ENCODE measurements at regions not wholly inside any gene's neighbourhood (a gene's known extent, or its start where the extent isn't known, plus 50 kb on each side); places are given as distances from the start of the nearest gene placed in this dataset.

- no CpG with 5 or more reads among the region's 2 CpGs for WGBS (ENCODE audit: extremely low coverage, insufficient coverage, insufficient read length)
- no peak overlapping the region for H3K9ac ChIP-seq (ENCODE audit: low read length)
Observed at GRCh38 chr3:20424086-20424485, 238.1 kb upstream of the SGO1 start.

GRCh38 chr3:20422391-20422790, 236.4 kb upstream of the SGO1 start:
- H3K23ac ChIP-seq (ENCODE audit: low read length) = no peak overlapping the region
- H3K4ac ChIP-seq (ENCODE audit: low read depth, low read length) = no peak overlapping the region
- H2BK120ac ChIP-seq (ENCODE audit: insufficient read depth, low read length, poor library complexity) = no peak overlapping the region
- H2AFZ ChIP-seq (ENCODE audit: insufficient read depth, low read length, poor library complexity) = no peak overlapping the region
- H3K27me3 ChIP-seq (ENCODE audit: insufficient read depth, low read length) = no peaks in the 10 kb centered on the region
- no peak overlapping the region for H2AK5ac ChIP-seq (ENCODE audit: low read length)
- H3K9ac ChIP-seq (ENCODE audit: low read length) = no peak overlapping the region
- H3K4me2 ChIP-seq (ENCODE audit: low read length) = no peak overlapping the region
- no peak overlapping the region for H3K18ac ChIP-seq (ENCODE audit: low read length)
- H4K8ac ChIP-seq (ENCODE audit: low read depth, low read length) = no peak overlapping the region
- no peaks in the 10 kb centered on the region for H3K79me1 ChIP-seq (ENCODE audit: low read length)
- DNase-seq = no peak
- H2BK5ac ChIP-seq (ENCODE audit: low read depth, low read length, poor library complexity) = no peak overlapping the region
- no peak overlapping the region for H3K4me3 ChIP-seq (ENCODE audit: low read depth, low read length)
- H3K79me2 ChIP-seq (ENCODE audit: control insufficient read depth, insufficient read depth, low read length, poor library complexity) = no peaks in the 10 kb centered on the region
- H2BK12ac ChIP-seq (ENCODE audit: low read length) = no peak overlapping the region
- H3K9me3 ChIP-seq (ENCODE audit: insufficient read depth, low read depth, low read length) = no peaks in the 10 kb centered on the region
- H4K12ac ChIP-seq (ENCODE audit: low read depth, low read length) = no peak overlapping the region
- no CpG with 5 or more reads among the region's 2 CpGs for WGBS (ENCODE audit: extremely low coverage, insufficient coverage, insufficient read length)
- H3K27ac ChIP-seq (ENCODE audit: low read depth, low read length) = no peak overlapping the region
- no peaks in the 10 kb centered on the region for H3K36me3 ChIP-seq (ENCODE audit: control insufficient read depth in 1 of 2, insufficient read depth in 2 of 2, low read length in 2 of 2)
- H3K4me1 ChIP-seq (ENCODE audit: control insufficient read depth in 1 of 2, insufficient read depth in 2 of 2, low read length in 2 of 2) = no peaks in the 10 kb centered on the region
- no peak overlapping the region for H4K91ac ChIP-seq (ENCODE audit: low read depth, low read length)
- H3K14ac ChIP-seq (ENCODE audit: low read length) = no peak overlapping the region

More at GRCh38 chr3:20424086-20424485, 238.1 kb upstream of the SGO1 start:
- Histone ChIP-seq H3K27me3 (ENCODE audit: insufficient read depth, low read length) (no peaks in the 10 kb centered on the region), H3K27ac (ENCODE audit: low read depth, low read length) (no peak overlapping the region), H3K4me3 (ENCODE audit: low read depth, low read length) (no peak overlapping the region), H3K36me3 (ENCODE audit: control insufficient read depth in 1 of 2, insufficient read depth in 2 of 2, low read length in 2 of 2) (no peaks in the 10 kb centered on the region), H2BK120ac (ENCODE audit: insufficient read depth, low read length, poor library complexity) (no peak overlapping the region), H3K4me2 (ENCODE audit: low read length) (no peak overlapping the region), H4K12ac (ENCODE audit: low read depth, low read length) (no peak overlapping the region), H2AFZ (ENCODE audit: insufficient read depth, low read length, poor library complexity) (no peak overlapping the region), H2BK5ac (ENCODE audit: low read depth, low read length, poor library complexity) (no peak overlapping the region), H3K4ac (ENCODE audit: low read depth, low read length) (no peak overlapping the region), H3K79me1 (ENCODE audit: low read length) (no peaks in the 10 kb centered on the region), H3K14ac (ENCODE audit: low read length) (no peak overlapping the region), H4K91ac (ENCODE audit: low read depth, low read length) (no peak overlapping the region), H3K9me3 (ENCODE audit: insufficient read depth, low read depth, low read length) (no peaks in the 10 kb centered on the region), H3K4me1 (ENCODE audit: control insufficient read depth in 1 of 2, insufficient read depth in 2 of 2, low read length in 2 of 2) (no peaks in the 10 kb centered on the region), H3K23ac (ENCODE audit: low read length) (no peak overlapping the region), H2BK12ac (ENCODE audit: low read length) (no peak overlapping the region), H3K18ac (ENCODE audit: low read length) (no peak overlapping the region), H3K79me2 (ENCODE audit: control insufficient read depth, insufficient read depth, low read length, poor library complexity) (no peaks in the 10 kb centered on the region), H2AK5ac (ENCODE audit: low read length) (no peak overlapping the region), H4K8ac (ENCODE audit: low read depth, low read length) (no peak overlapping the region)
- DNase-seq = no peak

- H3K18ac ChIP-seq (ENCODE audit: low read length) = no peak overlapping the region
- no peak overlapping the region for H2BK120ac ChIP-seq (ENCODE audit: insufficient read depth, low read length, poor library complexity)
- H2BK5ac ChIP-seq (ENCODE audit: low read depth, low read length, poor library complexity) = no peak overlapping the region
- no peak overlapping the region for H3K9ac ChIP-seq (ENCODE audit: low read length)
- no peak overlapping the region for H4K91ac ChIP-seq (ENCODE audit: low read depth, low read length)
- H3K14ac ChIP-seq (ENCODE audit: low read length) = no peak overlapping the region
- DNase-seq = peak in 1 of 2 donors; percentile 64
- H3K79me1 ChIP-seq (ENCODE audit: low read length) = no peaks in the 10 kb centered on the region
- no peak overlapping the region for H3K4ac ChIP-seq (ENCODE audit: low read depth, low read length)
- no peak overlapping the region for H3K27ac ChIP-seq (ENCODE audit: low read depth, low read length)
- no CpG with 5 or more reads among the region's 5 CpGs for WGBS (ENCODE audit: extremely low coverage, insufficient coverage, insufficient read length)
- no peak overlapping the region for H3K4me3 ChIP-seq (ENCODE audit: low read depth, low read length)
- H3K27me3 ChIP-seq (ENCODE audit: insufficient read depth, low read length) = no peaks in the 10 kb centered on the region
- H3K4me2 ChIP-seq (ENCODE audit: low read length) = no peak overlapping the region
- no peaks in the 10 kb centered on the region for H3K4me1 ChIP-seq (ENCODE audit: control insufficient read depth in 1 of 2, insufficient read depth in 2 of 2, low read length in 2 of 2)
- no peaks in the 10 kb centered on the region for H3K36me3 ChIP-seq (ENCODE audit: control insufficient read depth in 1 of 2, insufficient read depth in 2 of 2, low read length in 2 of 2)
- no peak overlapping the region for H4K12ac ChIP-seq (ENCODE audit: low read depth, low read length)
- no peak overlapping the region for H3K23ac ChIP-seq (ENCODE audit: low read length)
- H2AK5ac ChIP-seq (ENCODE audit: low read length) = no peak overlapping the region
- no peak overlapping the region for H2AFZ ChIP-seq (ENCODE audit: insufficient read depth, low read length, poor library complexity)
- no peaks in the 10 kb centered on the region for H3K9me3 ChIP-seq (ENCODE audit: insufficient read depth, low read depth, low read length)
- H4K8ac ChIP-seq (ENCODE audit: low read depth, low read length) = no peak overlapping the region
- H2BK12ac ChIP-seq (ENCODE audit: low read length) = no peak overlapping the region
- no peaks in the 10 kb centered on the region for H3K79me2 ChIP-seq (ENCODE audit: control insufficient read depth, insufficient read depth, low read length, poor library complexity)
Observed at GRCh38 chr3:20417388-20418108, 231.5 kb upstream of the SGO1 start.

GRCh38 chr3:20406611-20407011, 220.6 kb upstream of the SGO1 start:
- H3K4me1 ChIP-seq (ENCODE audit: control insufficient read depth in 1 of 2, insufficient read depth in 2 of 2, low read length in 2 of 2) = peaks cover 0 to 3% of the 10 kb centered on the region in 2 experiments
- H3K4me2 ChIP-seq (ENCODE audit: low read length) = no peak overlapping the region
- no peak overlapping the region for H2BK120ac ChIP-seq (ENCODE audit: insufficient read depth, low read length, poor library complexity)
- no peak overlapping the region for H3K4me3 ChIP-seq (ENCODE audit: low read depth, low read length)
- no peaks in the 10 kb centered on the region for H3K79me1 ChIP-seq (ENCODE audit: low read length)
- H3K27me3 ChIP-seq (ENCODE audit: insufficient read depth, low read length) = no peaks in the 10 kb centered on the region
- no peaks in the 10 kb centered on the region for H3K79me2 ChIP-seq (ENCODE audit: control insufficient read depth, insufficient read depth, low read length, poor library complexity)
- no peaks in the 10 kb centered on the region for H3K36me3 ChIP-seq (ENCODE audit: control insufficient read depth in 1 of 2, insufficient read depth in 2 of 2, low read length in 2 of 2)
- no peaks in the 10 kb centered on the region for H3K9me3 ChIP-seq (ENCODE audit: insufficient read depth, low read depth, low read length)
- H2BK12ac ChIP-seq (ENCODE audit: low read length) = no peak overlapping the region
- no peak overlapping the region for H2BK5ac ChIP-seq (ENCODE audit: low read depth, low read length, poor library complexity)
- no peak overlapping the region for H2AFZ ChIP-seq (ENCODE audit: insufficient read depth, low read length, poor library complexity)
- H2AK5ac ChIP-seq (ENCODE audit: low read length) = no peak overlapping the region
- H3K14ac ChIP-seq (ENCODE audit: low read length) = no peak overlapping the region
- no peak overlapping the region for H3K4ac ChIP-seq (ENCODE audit: low read depth, low read length)
- no peak overlapping the region for H3K23ac ChIP-seq (ENCODE audit: low read length)
- H3K27ac ChIP-seq (ENCODE audit: low read depth, low read length) = no peak overlapping the region
- no CpG with 5 or more reads among the region's 2 CpGs for WGBS (ENCODE audit: extremely low coverage, insufficient coverage, insufficient read length)
- H3K18ac ChIP-seq (ENCODE audit: low read length) = no peak overlapping the region
- H4K91ac ChIP-seq (ENCODE audit: low read depth, low read length) = no peak overlapping the region
- no peak overlapping the region for H4K12ac ChIP-seq (ENCODE audit: low read depth, low read length)
- DNase-seq = no peak
- no peak overlapping the region for H3K9ac ChIP-seq (ENCODE audit: low read length)
- no peak overlapping the region for H4K8ac ChIP-seq (ENCODE audit: low read depth, low read length)

Data from trophoblast cell (in vitro differentiated cells and primary cell).